Liver (tissue), 3 donors: ENCODE measurements at regions not wholly inside any gene's neighbourhood (a gene's known extent, or its start where the extent isn't known, plus 50 kb on each side); places are given as distances from the start of the nearest gene placed in this dataset.

Source experiments
- ATF3 ChIP-seq: IDR thresholded peaks from 2 replicates; pipeline ENCODE4 v1.6.1; 2016; ENCODE audit warnings: antibody characterized with exemption
- CTCF ChIP-seq: fragments of 150-350 bp; IDR thresholded peaks from 2 replicates; pipeline ENCODE4 v1.5.1; 2017; ENCODE audit warnings: improper control_type of control experiment, low read depth, low read length; ENCODE audit not compliant: missing input control
- EGR1 ChIP-seq, 2 donors: IDR thresholded peaks; 2 replicates each; pipeline ENCODE4 v1.6.1; 2016 to 2018; ENCODE audit warnings: antibody characterized with exemption in 2 of 2, low read depth in 2 of 2
- FOXA2 ChIP-seq: IDR thresholded peaks from 2 replicates; pipeline ENCODE4 v1.6.1; 2016; ENCODE audit warnings: antibody characterized with exemption
- GABPA ChIP-seq, 2 donors: IDR thresholded peaks in 1 of 2; conservative IDR thresholded peaks in 1 of 2; 2 replicates each; pipeline ENCODE4 v1.6.1; 2016; ENCODE audit warnings: antibody characterized with exemption in 2 of 2, mild to moderate bottlenecking in 1 of 2, moderate library complexity in 1 of 2
- HNF4G ChIP-seq: IDR thresholded peaks from 2 replicates; pipeline ENCODE4 v1.6.1; 2016; ENCODE audit warnings: antibody characterized with exemption
- JUND ChIP-seq, 2 donors: IDR thresholded peaks; 2 replicates each; pipeline ENCODE4 v1.6.1; 2016; ENCODE audit warnings: antibody characterized with exemption in 2 of 2
- MAX ChIP-seq: IDR thresholded peaks from 2 replicates; pipeline ENCODE4 v1.6.1; 2016; ENCODE audit warnings: antibody characterized with exemption
- RAD21 ChIP-seq, 2 donors: IDR thresholded peaks; 2 replicates each; pipeline ENCODE4 v1.6.1; 2016; ENCODE audit warnings: antibody characterized with exemption in 2 of 2, mild to moderate bottlenecking in 2 of 2
- REST ChIP-seq: IDR thresholded peaks from 2 replicates; pipeline ENCODE4 v1.6.1; 2016; ENCODE audit warnings: antibody characterized with exemption, mild to moderate bottlenecking
- RXRA ChIP-seq, 2 donors: IDR thresholded peaks; 2 replicates each; pipeline ENCODE4 v1.6.1; 2017 to 2018; ENCODE audit warnings: antibody characterized with exemption in 2 of 2, mild to moderate bottlenecking in 1 of 2
- SP1 ChIP-seq: IDR thresholded peaks from 2 replicates; pipeline ENCODE4 v1.6.1; 2018; ENCODE audit warnings: antibody characterized with exemption, mild to moderate bottlenecking
- TAF1 ChIP-seq: conservative IDR thresholded peaks from 2 replicates; pipeline ENCODE4 v1.6.1; 2016; ENCODE audit warnings: antibody characterized with exemption, mild to moderate bottlenecking
- YY1 ChIP-seq: IDR thresholded peaks from 2 replicates; pipeline ENCODE4 v1.6.1; 2016; ENCODE audit warnings: antibody characterized with exemption, mild to moderate bottlenecking
- donor health status: healthy.
- donor health status: healthy.

- no peak for TF ChIP-seq RAD21 (IDR thresholded peaks at IDR 0.05)
- no peak for TF ChIP-seq JUND (IDR thresholded peaks at IDR 0.05)
- no peak for TF ChIP-seq CTCF
- no peak for TF ChIP-seq REST
- no peak for TF ChIP-seq TAF1
- no peak for TF ChIP-seq YY1
- TF ChIP-seq MAX: no peak
- TF ChIP-seq GABPA (IDR thresholded peaks at IDR 0.05 in 1 of 2, conservative IDR thresholded peaks at IDR 0.05 in 1 of 2): no peak
- no peak for TF ChIP-seq RXRA (IDR thresholded peaks at IDR 0.05)
- TF ChIP-seq ATF3: no peak
- TF ChIP-seq HNF4G: no peak
- no peak for TF ChIP-seq SP1
- no peak for TF ChIP-seq FOXA2
- TF ChIP-seq EGR1 (IDR thresholded peaks at IDR 0.05; ENCODE audit: low read depth in 2 of 2): no peak
Measured at GRCh38 chrX:132561974-132562373, 73.1 kb upstream of the MBNL3 start.
